Neuron (in vitro differentiated cells): ENCODE measurements at regions not wholly inside any gene's neighbourhood (a gene's known extent, or its start where the extent isn't known, plus 50 kb on each side); places are given as distances from the start of the nearest gene placed in this dataset.

Experiments used
- H2AFZ ChIP-seq: one replicate; pipeline ENCODE4 v1.6.1; 2013; ENCODE audit warnings: low read depth, mild to moderate bottlenecking, inconsistent platforms, low read length, moderate library complexity
- H3K27me3 ChIP-seq: one replicate; pipeline ENCODE4 v1.6.1; 2013; ENCODE audit warnings: low read length; ENCODE audit not compliant: insufficient read depth
- H3K36me3 ChIP-seq: one replicate; pipeline ENCODE4 v1.6.1; 2013; ENCODE audit warnings: low read length; ENCODE audit not compliant: insufficient read depth
- H3K4me1 ChIP-seq: one replicate; pipeline ENCODE4 v1.6.1; 2013; ENCODE audit warnings: low read length; ENCODE audit not compliant: insufficient read depth
- H3K4me3 ChIP-seq: 2 replicates; pipeline ENCODE4 v1.5.1; 2013; ENCODE audit warnings: mild to moderate bottlenecking, low read length, moderate library complexity
- H3K9me3 ChIP-seq: one replicate; pipeline ENCODE4 v1.6.1; 2013; ENCODE audit warnings: low read length

DNA sequence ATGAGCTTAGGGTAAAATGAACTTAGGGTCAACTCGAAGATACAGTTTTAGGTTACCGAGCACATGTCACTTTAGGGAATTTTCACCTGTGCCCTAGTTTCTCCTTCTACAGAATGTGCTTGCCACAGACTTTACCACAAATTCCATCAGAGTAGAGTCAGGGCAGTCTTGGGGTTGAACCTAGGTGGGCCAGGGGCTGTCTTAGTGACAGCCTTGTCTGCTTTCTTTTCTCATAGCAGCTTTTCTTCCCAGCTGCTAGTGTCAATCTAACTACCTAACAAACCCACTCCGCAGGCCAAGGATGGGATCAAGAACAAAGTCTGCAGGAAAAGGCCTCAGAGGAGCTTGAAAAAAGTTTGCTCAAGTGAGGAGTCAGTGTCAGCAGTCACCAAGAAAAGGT lies 458.1 kb upstream of the CDH18 start:
- no peak overlapping the region for H3K4me3 ChIP-seq
- H3K4me1 ChIP-seq, result no peaks in the 10 kb centered on the region
- no peak overlapping the region for H2AFZ ChIP-seq
- no peaks in the 10 kb centered on the region for H3K9me3 ChIP-seq
- no peaks in the 10 kb centered on the region for H3K27me3 ChIP-seq
- no peaks in the 10 kb centered on the region for H3K36me3 ChIP-seq

DNA sequence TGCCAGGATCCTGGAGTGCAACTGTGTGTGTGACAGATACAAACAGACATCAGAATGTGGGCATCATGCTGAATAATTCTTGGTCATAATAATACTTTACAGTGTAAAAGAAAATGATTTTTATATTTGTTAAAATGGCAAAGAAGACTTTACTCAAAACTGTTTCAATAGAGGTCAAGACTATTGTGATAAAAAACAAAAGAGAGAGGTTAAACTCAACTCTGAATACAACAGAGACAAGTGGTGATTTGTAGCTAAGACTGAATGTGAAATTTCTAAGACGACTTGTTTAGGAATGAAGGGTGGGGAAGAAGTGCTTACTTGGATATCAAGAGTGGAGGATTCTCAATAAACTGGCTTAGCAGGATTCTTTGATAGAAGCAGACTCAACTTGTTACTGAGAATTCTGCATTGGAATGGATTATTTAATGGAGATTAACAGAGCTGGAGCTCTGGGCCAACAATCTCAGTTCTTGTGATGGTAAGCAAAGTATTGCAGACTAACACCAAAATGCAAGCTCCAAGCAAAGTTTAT lies 457.4 kb upstream of the CDH18 start:
- Histone ChIP-seq H2AFZ (no peak overlapping the region), H3K4me3 (no peak overlapping the region), H3K4me1 (no peaks in the 10 kb centered on the region), H3K9me3 (no peaks in the 10 kb centered on the region), H3K36me3 (no peaks in the 10 kb centered on the region), H3K27me3 (no peaks in the 10 kb centered on the region)

DNA sequence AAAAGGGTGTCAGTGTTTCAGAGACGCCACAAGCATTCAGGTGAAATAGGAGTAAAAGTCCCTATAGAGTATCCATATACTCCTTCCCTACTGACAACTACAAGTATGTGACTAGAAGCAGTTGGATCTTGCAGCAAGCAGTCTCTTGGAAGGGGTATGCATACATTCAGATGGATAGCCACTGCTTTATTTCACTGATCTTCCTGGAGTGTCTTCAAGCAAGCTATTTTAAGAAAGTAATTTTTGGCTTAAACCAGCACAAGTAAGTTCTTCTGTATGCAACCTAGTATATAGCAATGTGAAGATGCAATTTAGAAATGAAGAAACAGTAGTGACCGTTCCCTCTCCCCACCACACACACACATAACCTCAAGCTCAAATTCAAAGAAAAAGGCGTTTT lies 446.8 kb upstream of the CDH18 start:
- Histone ChIP-seq H3K36me3 (no peaks in the 10 kb centered on the region), H2AFZ (no peak overlapping the region), H3K27me3 (no peaks in the 10 kb centered on the region), H3K4me3 (no peak overlapping the region), H3K9me3 (no peaks in the 10 kb centered on the region), H3K4me1 (no peaks in the 10 kb centered on the region)

DNA sequence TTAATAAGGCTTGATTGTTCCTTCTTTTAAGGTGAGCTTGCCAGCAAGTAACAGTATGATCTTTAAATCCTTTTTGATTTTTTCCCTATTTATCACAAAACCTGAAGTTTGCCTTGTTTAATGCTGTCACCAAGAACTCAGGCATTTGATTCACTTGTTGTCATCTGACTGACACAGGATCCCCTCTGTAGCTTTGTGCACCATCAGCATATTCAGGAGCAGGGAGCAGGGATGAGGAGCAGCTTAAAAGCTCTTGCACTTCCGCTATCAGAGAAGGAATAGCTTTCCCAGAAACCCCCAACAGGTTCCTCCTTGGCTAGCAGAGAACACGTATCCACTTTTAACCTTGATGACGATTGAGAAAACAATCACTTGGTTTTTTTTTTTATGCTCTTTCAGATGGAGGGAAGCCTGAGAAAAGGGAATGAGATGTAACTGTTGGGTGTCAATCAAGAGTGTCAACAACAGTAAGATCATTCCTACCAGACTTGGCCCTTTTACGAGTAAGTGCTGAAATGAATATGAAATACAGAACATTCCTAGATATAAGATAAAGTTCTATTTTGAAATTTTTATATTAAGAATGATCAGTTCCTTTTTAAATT lies 433.1 kb upstream of the CDH18 start:
- H3K9me3 ChIP-seq, result no peaks in the 10 kb centered on the region
- no peaks in the 10 kb centered on the region for H3K27me3 ChIP-seq
- H3K4me3 ChIP-seq, result no peak overlapping the region
- H3K4me1 ChIP-seq, result peaks cover 3% of the 10 kb centered on the region
- H3K36me3 ChIP-seq, result no peaks in the 10 kb centered on the region
- H2AFZ ChIP-seq, result no peak overlapping the region
